ENCODE measurements at regions not wholly inside any gene's neighbourhood (a gene's known extent, or its start where the extent isn't known, plus 50 kb on each side); places are given as distances from the start of the nearest gene placed in this dataset.

DNA sequence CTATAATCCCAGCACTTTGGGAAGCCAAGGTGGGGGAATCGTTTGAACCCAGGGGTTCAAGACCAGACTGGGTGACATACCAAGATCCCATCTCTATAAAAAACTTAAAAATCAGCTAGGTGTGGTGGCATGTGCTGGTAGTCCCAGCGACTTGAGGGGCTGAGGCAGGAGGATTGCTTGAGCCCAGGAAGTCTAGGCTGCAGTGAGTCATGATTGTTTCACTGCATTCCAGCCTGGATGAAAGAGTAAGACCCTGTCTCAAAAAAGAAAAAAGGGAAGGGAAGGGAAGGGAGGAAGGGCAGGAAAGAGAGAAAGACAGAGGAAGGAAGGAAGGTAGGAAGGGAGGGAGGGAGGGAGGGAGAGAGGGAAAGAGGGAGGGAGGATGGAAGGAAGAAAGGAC lies 133.7 kb upstream of the LRRN1 start:
- Histone ChIP-seq H3K4ac (replicated peaks; ENCODE audit: insufficient read length, low read depth, low read length) (no peak overlapping the region), H2BK5ac (ENCODE audit: low read depth, low read length) (no peak overlapping the region), H3K14ac (ENCODE audit: insufficient read length) (no peak overlapping the region), H3K9me3 (ENCODE audit: insufficient read depth in 2 of 2, low read depth in 1 of 2, low read length in 1 of 2) (no peaks in the 10 kb centered on the region), H3K27me3 (replicated peaks in 1 of 4; ENCODE audit: control insufficient read depth in 3 of 4, extremely low read depth in 1 of 4, insufficient read depth in 3 of 4, low read length in 3 of 4) (peaks cover 0 to 1% (median 0%) of the 10 kb centered on the region in 4 experiments; a peak in 1 of 7 replicates), H3K23me2 (ENCODE audit: low read depth, low read length) (no peaks in the 10 kb centered on the region; the same call in 1 of the 2 replicates), H3K4me3 (ENCODE audit: extremely low read depth in 1 of 4, insufficient read depth in 2 of 4, low read depth in 3 of 4, low read length in 4 of 4) (no peak overlapping the region), H2BK120ac (replicated peaks; ENCODE audit: low read depth, low read length) (no peak overlapping the region), H4K8ac (ENCODE audit: extremely low read depth, insufficient read depth, low read length) (no peak overlapping the region), H3K4me2 (ENCODE audit: insufficient read depth in 1 of 2, low read depth in 2 of 2, low read length in 2 of 2) (no peak overlapping the region), H4K5ac (ENCODE audit: insufficient read length, low read depth, low read length) (no peak overlapping the region), H3K4me1 (replicated peaks in 1 of 4; ENCODE audit: control insufficient read depth in 3 of 4, insufficient read depth in 4 of 4, low read length in 3 of 4) (peaks cover 0 to 5% (median 0%) of the 10 kb centered on the region in 4 experiments; a peak in 1 of 7 replicates), H2BK15ac (ENCODE audit: low read length) (no peak overlapping the region), H3K9ac (replicated peaks in 1 of 4; ENCODE audit: extremely low read depth in 1 of 4, low read depth in 3 of 4, low read length in 3 of 4) (no peak overlapping the region), H4K91ac (replicated peaks; ENCODE audit: insufficient read length, low read length) (no peak overlapping the region), H3K23ac (ENCODE audit: insufficient read length) (no peak overlapping the region), H3K27ac (ENCODE audit: low read depth, low read length) (no peak overlapping the region), H3K79me2 (ENCODE audit: control insufficient read depth in 1 of 2, insufficient read depth in 2 of 2, low read length in 2 of 2) (no peaks in the 10 kb centered on the region), H3K56ac (replicated peaks; ENCODE audit: insufficient read length, low read depth, low read length) (no peak overlapping the region), H3K79me1 (ENCODE audit: low read depth, low read length) (no peaks in the 10 kb centered on the region), H2AK5ac (ENCODE audit: low read depth, low read length) (no peak overlapping the region), H4K20me1 (replicated peaks in 1 of 2; ENCODE audit: control insufficient read depth in 1 of 2, insufficient read depth in 2 of 2, low read length in 2 of 2) (no peaks in the 10 kb centered on the region), H2BK12ac (ENCODE audit: low read depth, low read length) (no peak overlapping the region), H3K18ac (ENCODE audit: extremely low read depth, low read length) (no peak overlapping the region), H2AFZ (ENCODE audit: low read length) (no peak overlapping the region), H3K36me3 (ENCODE audit: control insufficient read depth in 2 of 4, insufficient read depth in 4 of 4, low read length in 3 of 4) (no peaks in the 10 kb centered on the region), H2BK20ac (ENCODE audit: low read length) (no peak overlapping the region)
- FAIRE-seq: no peak
- ChIA-PET CTCF (ENCODE audit: partially characterized antibody) (no interaction called here), POLR2A (ENCODE audit: partially characterized antibody) (no interaction called here)
- 75% methylated on average over 2 of the region's 2 CpGs; no CpG with 5 or more reads in 1 of the 2 experiments for WGBS, 2 experiments (ENCODE audit: extremely low coverage in 1 of 2, insufficient coverage in 1 of 2, insufficient read length in 1 of 2, insufficient replicate concordance in 2 of 2, low coverage in 1 of 2, low lambda C conversion rate in 2 of 2, missing lambda C conversion rate in 1 of 2)
- TF ChIP-seq NRF1 (IDR thresholded peaks at IDR 0.05; ENCODE audit: low read depth, low read length) (no peak), CBX8 (IDR thresholded peaks at IDR 0.05; ENCODE audit: borderline replicate concordance, low read depth, low read length) (no peak), SIRT6 (IDR thresholded peaks at IDR 0.05; ENCODE audit: low read length) (no peak), CTBP2 (IDR thresholded peaks at IDR 0.05; ENCODE audit: borderline replicate concordance, insufficient read depth, insufficient read length, low read length) (no peak), SUZ12 (IDR thresholded peaks at IDR 0.05; ENCODE audit: low read length) (no peak), PHF8 (conservative IDR thresholded peaks at IDR 0.05; ENCODE audit: low read depth, low read length) (no peak), RBBP5 (IDR thresholded peaks at IDR 0.05; ENCODE audit: borderline replicate concordance, low read depth, low read length) (no peak), CBX5 (IDR thresholded peaks at IDR 0.05; ENCODE audit: low read depth, low read length) (no peak), SP2 (IDR thresholded peaks at IDR 0.05; ENCODE audit: low read length) (no peak)
- TF ChIP-seq, protein P1, sequence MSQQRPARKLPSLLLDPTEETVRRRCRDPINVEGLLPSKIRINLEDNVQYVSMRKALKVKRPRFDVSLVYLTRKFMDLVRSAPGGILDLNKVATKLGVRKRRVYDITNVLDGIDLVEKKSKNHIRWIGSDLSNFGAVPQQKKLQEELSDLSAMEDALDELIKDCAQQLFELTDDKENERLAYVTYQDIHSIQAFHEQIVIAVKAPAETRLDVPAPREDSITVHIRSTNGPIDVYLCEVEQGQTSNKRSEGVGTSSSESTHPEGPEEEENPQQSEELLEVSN (IDR thresholded peaks at IDR 0.05): no peak
- TF ChIP-seq, protein P2, sequence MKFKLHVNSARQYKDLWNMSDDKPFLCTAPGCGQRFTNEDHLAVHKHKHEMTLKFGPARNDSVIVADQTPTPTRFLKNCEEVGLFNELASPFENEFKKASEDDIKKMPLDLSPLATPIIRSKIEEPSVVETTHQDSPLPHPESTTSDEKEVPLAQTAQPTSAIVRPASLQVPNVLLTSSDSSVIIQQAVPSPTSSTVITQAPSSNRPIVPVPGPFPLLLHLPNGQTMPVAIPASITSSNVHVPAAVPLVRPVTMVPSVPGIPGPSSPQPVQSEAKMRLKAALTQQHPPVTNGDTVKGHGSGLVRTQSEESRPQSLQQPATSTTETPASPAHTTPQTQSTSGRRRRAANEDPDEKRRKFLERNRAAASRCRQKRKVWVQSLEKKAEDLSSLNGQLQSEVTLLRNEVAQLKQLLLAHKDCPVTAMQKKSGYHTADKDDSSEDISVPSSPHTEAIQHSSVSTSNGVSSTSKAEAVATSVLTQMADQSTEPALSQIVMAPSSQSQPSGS (IDR thresholded peaks at IDR 0.05; ENCODE audit: low read length): no peak
- DNase-seq (ENCODE audit: low read depth in 1 of 2, low spot score in 2 of 2): no peak

Data from H1 (cell line).